ENCODE measurements at regions not wholly inside any gene's neighbourhood (a gene's known extent, or its start where the extent isn't known, plus 50 kb on each side); places are given as distances from the start of the nearest gene placed in this dataset.

DNA sequence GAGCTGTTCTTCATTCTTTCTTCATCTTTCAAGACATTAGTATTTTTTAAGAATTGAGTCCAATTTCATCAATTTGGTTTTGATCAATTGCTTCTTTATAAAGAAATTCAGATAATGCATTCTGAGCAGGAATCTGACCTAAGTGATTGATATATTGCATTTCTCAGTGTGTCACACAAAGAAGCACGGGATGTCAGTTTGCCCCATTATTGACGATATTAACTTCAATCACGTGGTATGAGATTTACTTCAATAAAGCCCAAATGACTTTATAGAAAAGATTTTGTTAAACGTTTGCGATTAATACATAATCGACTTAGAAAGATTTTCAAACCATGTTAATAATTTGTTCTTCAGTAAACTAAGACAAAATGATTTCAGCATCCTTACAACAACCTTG lies 1254.2 kb downstream of the FSCB start:
- no peaks in the 10 kb centered on the region for H3K36me3 ChIP-seq (ENCODE audit: control insufficient read depth, insufficient read depth, low read length)
- H3K4me3 ChIP-seq (ENCODE audit: low read depth, low read length): no peak overlapping the region
- H3K27ac ChIP-seq (ENCODE audit: low read depth, low read length): no peak overlapping the region
- no peaks in the 10 kb centered on the region for H3K9me3 ChIP-seq (ENCODE audit: control insufficient read depth, insufficient read depth, low read length)
- no peak overlapping the region for H3K9ac ChIP-seq (ENCODE audit: low read depth, low read length)
- H3K27me3 ChIP-seq (ENCODE audit: control insufficient read depth, insufficient read depth, low read length): no peaks in the 10 kb centered on the region
- H3K4me1 ChIP-seq (ENCODE audit: control insufficient read depth, insufficient read depth, low read length): no peaks in the 10 kb centered on the region

DNA sequence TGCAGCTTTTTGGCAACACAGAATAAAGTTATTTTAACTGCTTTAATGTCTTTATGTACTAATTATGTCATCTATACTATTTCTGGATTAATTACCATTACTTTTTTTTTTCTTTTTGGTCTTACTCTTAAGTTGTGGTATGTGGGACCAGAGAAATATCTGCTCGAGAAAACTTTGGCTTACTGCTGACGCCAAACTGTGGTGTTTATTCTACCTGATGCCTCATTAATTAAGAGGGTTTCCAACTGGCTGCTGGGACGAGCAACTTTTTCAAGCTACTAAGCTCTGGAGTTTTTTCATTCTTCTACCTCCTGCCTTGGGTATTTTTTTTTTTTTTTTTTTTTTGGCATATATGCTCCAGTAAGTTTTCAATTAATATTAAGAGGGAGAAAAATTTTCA lies 1257.5 kb downstream of the FSCB start:
- Histone ChIP-seq H3K27me3 (ENCODE audit: control insufficient read depth, insufficient read depth, low read length) (no peaks in the 10 kb centered on the region), H3K4me1 (ENCODE audit: control insufficient read depth, insufficient read depth, low read length) (no peaks in the 10 kb centered on the region), H3K9ac (ENCODE audit: low read depth, low read length) (no peak overlapping the region), H3K36me3 (ENCODE audit: control insufficient read depth, insufficient read depth, low read length) (no peaks in the 10 kb centered on the region), H3K4me3 (ENCODE audit: low read depth, low read length) (no peak overlapping the region), H3K9me3 (ENCODE audit: control insufficient read depth, insufficient read depth, low read length) (no peaks in the 10 kb centered on the region), H3K27ac (ENCODE audit: low read depth, low read length) (no peak overlapping the region)

- Histone ChIP-seq H3K27me3 (ENCODE audit: control insufficient read depth, insufficient read depth, low read length) (no peaks in the 10 kb centered on the region), H3K9ac (ENCODE audit: low read depth, low read length) (no peak overlapping the region), H3K9me3 (ENCODE audit: control insufficient read depth, insufficient read depth, low read length) (no peaks in the 10 kb centered on the region), H3K36me3 (ENCODE audit: control insufficient read depth, insufficient read depth, low read length) (no peaks in the 10 kb centered on the region), H3K4me1 (ENCODE audit: control insufficient read depth, insufficient read depth, low read length) (no peaks in the 10 kb centered on the region), H3K4me3 (ENCODE audit: low read depth, low read length) (no peak overlapping the region), H3K27ac (ENCODE audit: low read depth, low read length) (no peak overlapping the region)
Measured at GRCh38 chr14:43249116-43249515, 1258.0 kb downstream of the FSCB start.

GRCh38 chr14:43247877-43248276 lies 1259.2 kb downstream of the FSCB start:
- Histone ChIP-seq H3K36me3 (ENCODE audit: control insufficient read depth, insufficient read depth, low read length) (no peaks in the 10 kb centered on the region), H3K9me3 (ENCODE audit: control insufficient read depth, insufficient read depth, low read length) (no peaks in the 10 kb centered on the region), H3K9ac (ENCODE audit: low read depth, low read length) (no peak overlapping the region), H3K27ac (ENCODE audit: low read depth, low read length) (no peak overlapping the region), H3K27me3 (ENCODE audit: control insufficient read depth, insufficient read depth, low read length) (no peaks in the 10 kb centered on the region), H3K4me3 (ENCODE audit: low read depth, low read length) (no peak overlapping the region), H3K4me1 (ENCODE audit: control insufficient read depth, insufficient read depth, low read length) (no peaks in the 10 kb centered on the region)

DNA sequence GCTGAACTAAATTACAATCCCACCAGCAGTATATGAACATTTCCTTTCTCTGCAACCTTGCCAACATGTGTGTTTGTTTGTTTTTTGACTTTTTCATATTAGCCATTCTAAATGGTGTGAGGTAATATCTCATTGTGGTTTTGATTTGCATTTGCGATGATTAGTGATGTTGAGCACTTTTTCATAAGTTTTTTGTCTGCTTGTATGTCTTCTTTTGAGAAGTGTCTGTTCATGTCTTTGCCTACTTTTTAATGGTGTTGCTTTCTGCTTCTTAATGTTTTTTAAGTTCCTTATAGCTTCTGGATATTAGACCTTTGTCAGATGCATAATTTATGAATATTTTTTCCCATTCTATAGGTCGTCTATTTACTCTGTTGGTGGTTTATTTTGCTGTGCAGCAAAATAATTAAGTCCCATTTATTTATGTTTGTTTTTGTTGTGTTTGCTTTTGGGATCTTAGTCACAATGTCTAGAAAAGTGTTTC lies 1262.9 kb downstream of the FSCB start:
- Histone ChIP-seq H3K9ac (ENCODE audit: low read depth, low read length) (no peak overlapping the region), H3K4me1 (ENCODE audit: control insufficient read depth, insufficient read depth, low read length) (no peaks in the 10 kb centered on the region), H3K36me3 (ENCODE audit: control insufficient read depth, insufficient read depth, low read length) (no peaks in the 10 kb centered on the region), H3K27ac (ENCODE audit: low read depth, low read length) (no peak overlapping the region), H3K9me3 (ENCODE audit: control insufficient read depth, insufficient read depth, low read length) (no peaks in the 10 kb centered on the region), H3K27me3 (ENCODE audit: control insufficient read depth, insufficient read depth, low read length) (no peaks in the 10 kb centered on the region), H3K4me3 (ENCODE audit: low read depth, low read length) (no peak overlapping the region)

DNA sequence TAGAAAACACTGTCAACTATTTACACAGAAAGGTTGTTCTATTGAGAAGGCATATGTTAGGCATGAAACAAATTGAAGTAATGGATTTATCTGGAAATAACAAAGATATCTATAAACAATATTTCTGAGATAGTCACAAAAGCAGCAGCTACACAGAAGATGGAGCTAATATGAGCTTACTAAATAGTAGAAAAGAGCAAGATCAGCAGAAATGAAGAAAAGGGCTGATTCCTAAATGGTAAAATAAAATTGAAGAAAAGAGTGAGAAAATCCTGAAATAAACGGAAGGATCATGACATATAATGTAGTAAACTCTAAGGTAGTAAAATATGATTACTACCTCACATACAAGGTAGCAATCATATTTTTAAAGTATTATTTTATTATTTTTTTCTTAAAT lies 1263.9 kb downstream of the FSCB start:
- H3K4me1 ChIP-seq (ENCODE audit: control insufficient read depth, insufficient read depth, low read length): no peaks in the 10 kb centered on the region
- H3K27ac ChIP-seq (ENCODE audit: low read depth, low read length): no peak overlapping the region
- H3K36me3 ChIP-seq (ENCODE audit: control insufficient read depth, insufficient read depth, low read length): no peaks in the 10 kb centered on the region
- H3K9me3 ChIP-seq (ENCODE audit: control insufficient read depth, insufficient read depth, low read length): no peaks in the 10 kb centered on the region
- H3K4me3 ChIP-seq (ENCODE audit: low read depth, low read length): no peak overlapping the region
- no peak overlapping the region for H3K9ac ChIP-seq (ENCODE audit: low read depth, low read length)
- H3K27me3 ChIP-seq (ENCODE audit: control insufficient read depth, insufficient read depth, low read length): no peaks in the 10 kb centered on the region

DNA sequence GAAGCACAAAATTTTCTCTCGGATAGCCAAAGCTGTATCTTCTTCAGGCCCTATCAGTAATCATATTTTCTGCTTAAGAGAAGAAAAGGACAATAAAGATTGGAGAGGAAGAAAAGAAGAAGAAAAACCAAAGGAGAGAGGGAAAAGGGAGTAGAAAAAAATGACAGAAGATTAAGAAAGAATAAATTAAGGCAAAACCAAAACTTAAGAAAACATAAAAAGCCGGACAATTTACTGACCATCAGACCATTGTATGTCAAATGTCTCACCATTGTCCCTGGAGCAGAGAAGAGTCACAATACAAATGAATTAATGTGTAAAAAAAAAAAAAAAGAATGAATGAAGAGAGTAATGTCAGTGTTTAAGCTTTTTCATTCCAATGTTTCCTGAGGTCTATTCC lies 1274.8 kb downstream of the FSCB start:
- Histone ChIP-seq H3K36me3 (ENCODE audit: control insufficient read depth, insufficient read depth, low read length) (no peaks in the 10 kb centered on the region), H3K9me3 (ENCODE audit: control insufficient read depth, insufficient read depth, low read length) (no peaks in the 10 kb centered on the region), H3K27me3 (ENCODE audit: control insufficient read depth, insufficient read depth, low read length) (no peaks in the 10 kb centered on the region), H3K27ac (ENCODE audit: low read depth, low read length) (no peak overlapping the region), H3K4me1 (ENCODE audit: control insufficient read depth, insufficient read depth, low read length) (no peaks in the 10 kb centered on the region), H3K4me3 (ENCODE audit: low read depth, low read length) (no peak overlapping the region), H3K9ac (ENCODE audit: low read depth, low read length) (no peak overlapping the region)

- no peaks in the 10 kb centered on the region for H3K4me1 ChIP-seq (ENCODE audit: control insufficient read depth, insufficient read depth, low read length)
- H3K9me3 ChIP-seq (ENCODE audit: control insufficient read depth, insufficient read depth, low read length): no peaks in the 10 kb centered on the region
- no peak overlapping the region for H3K27ac ChIP-seq (ENCODE audit: low read depth, low read length)
- H3K27me3 ChIP-seq (ENCODE audit: control insufficient read depth, insufficient read depth, low read length): no peaks in the 10 kb centered on the region
- no peak overlapping the region for H3K4me3 ChIP-seq (ENCODE audit: low read depth, low read length)
- no peak overlapping the region for H3K9ac ChIP-seq (ENCODE audit: low read depth, low read length)
- no peaks in the 10 kb centered on the region for H3K36me3 ChIP-seq (ENCODE audit: control insufficient read depth, insufficient read depth, low read length)
Measured at GRCh38 chr14:43215524-43215923, 1291.6 kb downstream of the FSCB start.

DNA sequence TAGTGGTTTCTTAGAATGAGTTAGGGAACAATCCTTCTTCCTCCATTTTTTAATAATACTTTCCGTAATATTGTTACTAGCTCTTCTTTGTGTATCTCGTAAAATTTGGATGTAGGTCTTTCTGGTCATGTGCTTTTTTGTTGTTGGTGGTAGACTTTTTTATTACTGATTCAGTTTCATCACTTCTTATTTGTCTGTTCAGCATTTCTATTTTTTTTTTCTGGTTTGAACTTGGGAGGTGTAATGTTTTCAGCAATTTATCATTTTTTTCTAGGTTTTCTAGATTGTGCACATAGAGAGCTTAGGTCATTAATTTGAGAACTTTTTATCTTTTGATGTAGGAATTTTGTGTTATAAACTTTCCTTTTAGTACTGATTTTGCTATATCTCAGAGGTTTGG lies 1299.9 kb downstream of the FSCB start:
- Histone ChIP-seq H3K4me3 (ENCODE audit: low read depth, low read length) (no peak overlapping the region), H3K27ac (ENCODE audit: low read depth, low read length) (no peak overlapping the region), H3K4me1 (ENCODE audit: control insufficient read depth, insufficient read depth, low read length) (no peaks in the 10 kb centered on the region), H3K9me3 (ENCODE audit: control insufficient read depth, insufficient read depth, low read length) (no peaks in the 10 kb centered on the region), H3K36me3 (ENCODE audit: control insufficient read depth, insufficient read depth, low read length) (no peaks in the 10 kb centered on the region), H3K9ac (ENCODE audit: low read depth, low read length) (no peak overlapping the region), H3K27me3 (ENCODE audit: control insufficient read depth, insufficient read depth, low read length) (no peaks in the 10 kb centered on the region)

GRCh38 chr14:43204816-43205215 lies 1302.3 kb downstream of the FSCB start:
- H3K9me3 ChIP-seq (ENCODE audit: control insufficient read depth, insufficient read depth, low read length): no peaks in the 10 kb centered on the region

GRCh38 chr14:43200519-43200918 lies 1306.6 kb downstream of the FSCB start:
- Histone ChIP-seq H3K27ac (ENCODE audit: low read depth, low read length) (no peak overlapping the region), H3K9ac (ENCODE audit: low read depth, low read length) (no peak overlapping the region), H3K27me3 (ENCODE audit: control insufficient read depth, insufficient read depth, low read length) (no peaks in the 10 kb centered on the region), H3K4me3 (ENCODE audit: low read depth, low read length) (no peak overlapping the region), H3K9me3 (ENCODE audit: control insufficient read depth, insufficient read depth, low read length) (peaks cover 4% of the 10 kb centered on the region; the same call in 1 of the 2 replicates), H3K36me3 (ENCODE audit: control insufficient read depth, insufficient read depth, low read length) (no peaks in the 10 kb centered on the region), H3K4me1 (ENCODE audit: control insufficient read depth, insufficient read depth, low read length) (no peaks in the 10 kb centered on the region)

More at GRCh38 chr14:43204816-43205215, 1302.3 kb downstream of the FSCB start:
- no peaks in the 10 kb centered on the region for H3K27me3 ChIP-seq (ENCODE audit: control insufficient read depth, insufficient read depth, low read length)
- H3K4me3 ChIP-seq (ENCODE audit: low read depth, low read length): no peak overlapping the region
- H3K27ac ChIP-seq (ENCODE audit: low read depth, low read length): no peak overlapping the region
- H3K36me3 ChIP-seq (ENCODE audit: control insufficient read depth, insufficient read depth, low read length): no peaks in the 10 kb centered on the region
- no peaks in the 10 kb centered on the region for H3K4me1 ChIP-seq (ENCODE audit: control insufficient read depth, insufficient read depth, low read length)
- no peak overlapping the region for H3K9ac ChIP-seq (ENCODE audit: low read depth, low read length)

GRCh38 chr14:43198465-43198864 lies 1308.6 kb downstream of the FSCB start:
- no peaks in the 10 kb centered on the region for H3K36me3 ChIP-seq (ENCODE audit: control insufficient read depth, insufficient read depth, low read length)
- H3K27me3 ChIP-seq (ENCODE audit: control insufficient read depth, insufficient read depth, low read length): no peaks in the 10 kb centered on the region
- H3K9me3 ChIP-seq (ENCODE audit: control insufficient read depth, insufficient read depth, low read length): peaks cover 4% of the 10 kb centered on the region; the same call in 1 of the 2 replicates
- H3K27ac ChIP-seq (ENCODE audit: low read depth, low read length): no peak overlapping the region
- H3K4me3 ChIP-seq (ENCODE audit: low read depth, low read length): no peak overlapping the region
- no peaks in the 10 kb centered on the region for H3K4me1 ChIP-seq (ENCODE audit: control insufficient read depth, insufficient read depth, low read length)
- H3K9ac ChIP-seq (ENCODE audit: low read depth, low read length): no peak overlapping the region

Measured in HUES48 (cell line).